ENCODE measurements at regions not wholly inside any gene's neighbourhood (a gene's known extent, or its start where the extent isn't known, plus 50 kb on each side); places are given as distances from the start of the nearest gene placed in this dataset.
"Not testable (repeated sequence)": the region's sequence is repeated elsewhere in the genome, so short reads cannot be mapped to it uniquely, and the experiment has no call there.

- not testable (repeated sequence) for DNase-seq (ENCODE audit: low read depth)
Observed at GRCh38 chr9:87049929-87050608, 102.8 kb upstream of the GAS1 start.

DNA sequence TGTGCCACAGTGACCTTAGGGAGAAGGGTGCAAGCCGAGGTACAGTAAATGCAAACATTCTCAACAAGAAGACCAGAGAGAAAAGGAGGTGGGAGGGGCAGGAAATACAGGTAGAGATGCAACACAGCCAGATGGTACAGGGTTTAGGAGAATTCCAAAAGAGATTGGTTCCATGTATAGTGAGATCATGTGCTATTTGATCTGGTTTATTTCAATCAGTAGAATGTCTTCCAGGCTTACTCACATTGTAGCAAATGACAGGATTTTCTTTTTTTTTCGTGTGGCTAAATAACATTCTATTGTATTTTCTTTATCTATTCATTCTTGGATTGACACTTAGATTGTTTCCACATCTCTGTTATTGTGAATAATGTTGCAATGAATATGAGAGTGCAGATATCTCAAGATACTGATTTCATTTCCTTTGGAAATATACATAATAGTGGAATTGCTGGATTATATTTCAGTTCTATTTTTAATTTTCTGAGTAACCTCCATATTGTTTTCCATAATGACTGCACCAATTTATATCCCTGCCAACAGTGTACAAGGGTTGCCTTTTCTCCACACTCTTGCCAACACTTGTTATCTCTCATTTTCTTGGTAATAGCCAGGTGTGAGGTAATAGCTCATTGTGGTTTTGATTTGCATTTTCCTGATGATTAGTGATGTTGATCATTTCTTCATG lies 107.8 kb upstream of the GAS1 start:
- DNase-seq (ENCODE audit: low read depth), result no peak

DNA sequence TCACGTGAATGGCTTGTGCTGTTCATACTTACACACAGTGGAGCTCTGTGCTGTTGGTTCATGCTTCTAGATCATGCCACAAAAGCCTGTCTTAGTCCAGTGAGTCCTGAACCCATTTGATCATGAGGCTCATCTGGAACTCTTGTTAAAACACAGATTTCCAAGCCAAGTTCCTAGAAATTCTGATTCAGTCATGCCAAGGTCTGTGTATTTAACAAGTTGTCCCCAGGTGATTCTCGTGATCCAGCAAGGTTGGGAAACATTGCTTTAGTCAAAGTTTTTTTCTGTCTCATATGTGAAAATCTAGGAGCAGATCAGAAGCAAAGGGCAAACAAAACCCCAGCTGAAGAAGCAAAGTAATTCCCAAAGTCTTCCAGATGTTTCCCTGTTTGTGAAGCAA lies 112.5 kb upstream of the GAS1 start:
- DNase-seq (ENCODE audit: low read depth), result no peak

- no peak for DNase-seq (ENCODE audit: low read depth)
Observed at GRCh38 chr9:87062746-87063145, 115.4 kb upstream of the GAS1 start.

- DNase-seq (ENCODE audit: low read depth), result peak; percentile 23
Observed at GRCh38 chr9:87063246-87063645, 115.9 kb upstream of the GAS1 start.

GRCh38 chr9:87063871-87064270 lies 116.6 kb upstream of the GAS1 start:
- peak; percentile 93 for DNase-seq (ENCODE audit: low read depth)

DNA sequence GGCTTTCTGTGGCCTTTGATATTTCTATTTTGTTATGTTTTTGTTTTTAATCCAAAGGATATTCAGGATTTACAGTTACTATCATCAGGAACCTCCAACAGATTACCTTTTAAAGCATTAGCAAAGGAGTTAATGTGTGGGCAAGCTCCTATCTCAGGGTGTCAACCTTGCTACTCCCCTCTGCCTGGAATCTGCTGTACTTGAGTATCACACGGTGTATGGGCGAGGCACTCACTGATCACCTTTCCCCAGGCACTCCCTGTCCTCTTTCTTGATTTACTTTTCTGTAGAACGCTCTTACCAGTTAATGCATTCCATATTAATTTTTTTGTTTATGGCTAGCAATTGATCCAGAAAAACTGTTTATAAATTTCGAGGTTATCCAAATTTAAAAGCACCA lies 117.0 kb upstream of the GAS1 start:
- DNase-seq (ENCODE audit: low read depth), result no peak

DNA sequence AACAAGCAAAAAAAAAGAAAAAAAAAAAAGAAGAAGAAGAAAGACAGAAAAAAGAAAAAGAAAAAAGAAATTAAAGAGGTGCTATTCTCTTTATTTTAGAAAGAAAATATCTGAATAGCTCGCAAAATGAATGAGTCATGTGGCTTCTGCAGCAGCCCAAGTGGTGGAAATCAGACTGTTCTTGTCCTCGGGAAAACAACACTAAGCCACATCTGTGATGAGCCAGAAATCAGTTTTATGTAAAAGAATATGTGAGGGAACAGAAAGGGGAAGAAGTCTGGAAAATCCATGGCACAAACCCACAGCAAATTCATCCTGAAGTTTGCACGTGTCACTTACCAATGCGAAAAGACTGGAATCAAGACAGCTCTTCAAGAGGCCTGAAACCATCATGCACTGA lies 118.7 kb upstream of the GAS1 start:
- peak; percentile 65 for DNase-seq (ENCODE audit: low read depth)

GRCh38 chr9:87067426-87067825 lies 120.1 kb upstream of the GAS1 start:
- DNase-seq (ENCODE audit: low read depth), result no peak

DNA sequence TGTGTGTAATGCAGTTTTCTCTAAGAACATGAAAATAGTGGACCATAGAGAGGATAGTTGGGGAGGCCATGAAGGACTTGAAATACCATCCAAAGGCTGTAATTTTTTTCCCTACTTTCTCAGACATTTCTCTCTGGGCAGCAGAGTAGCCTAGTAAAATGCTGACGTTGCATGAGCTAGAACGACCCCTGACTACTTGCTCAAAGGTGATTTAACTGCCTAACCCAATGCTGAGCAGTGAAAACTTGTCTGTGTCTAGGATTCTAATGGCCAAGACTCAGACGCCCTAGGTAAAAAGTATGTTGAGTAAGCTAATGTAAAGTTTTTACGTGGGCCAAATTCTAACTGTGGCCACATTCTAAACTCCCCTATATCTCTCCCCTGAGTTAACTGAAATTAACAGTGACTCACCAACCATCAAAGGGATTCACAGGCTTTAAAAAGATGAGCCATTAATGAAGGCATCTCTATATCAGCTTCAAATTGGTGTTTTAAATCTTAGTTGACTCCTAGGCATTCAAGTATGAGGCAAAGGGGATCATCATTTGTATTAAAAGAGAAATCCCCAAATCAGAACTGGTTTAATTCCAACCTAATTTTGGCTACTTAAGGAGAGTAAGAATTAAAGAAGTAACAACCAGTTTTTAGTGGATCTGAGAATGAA lies 121.0 kb upstream of the GAS1 start:
- no peak for DNase-seq (ENCODE audit: low read depth)

GRCh38 chr9:87069690-87070089 lies 122.4 kb upstream of the GAS1 start:
- DNase-seq (ENCODE audit: low read depth), result peak; percentile 46

GRCh38 chr9:87070336-87070735 lies 123.0 kb upstream of the GAS1 start:
- DNase-seq (ENCODE audit: low read depth), result no peak

- no peak for DNase-seq (ENCODE audit: low read depth)
Observed at GRCh38 chr9:87071473-87071872, 124.2 kb upstream of the GAS1 start.

DNA sequence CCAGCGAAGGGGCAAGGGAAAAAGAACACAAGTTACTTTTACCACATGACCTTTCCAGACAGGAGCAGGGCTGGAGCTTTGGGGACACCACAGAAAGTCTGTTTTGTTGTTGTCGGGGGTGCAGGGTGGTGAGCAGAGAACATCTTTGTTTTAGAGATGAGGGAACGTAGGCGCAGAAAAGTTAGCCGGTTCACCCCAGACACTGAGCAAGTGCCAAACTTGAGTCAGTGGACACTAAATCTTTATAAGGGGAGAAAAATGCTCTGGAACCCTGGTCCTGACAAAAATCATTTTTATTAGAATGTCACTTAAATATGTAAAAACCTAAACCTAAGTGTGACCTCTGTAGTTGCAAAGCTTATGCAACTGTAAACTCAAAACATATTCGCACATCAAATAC lies 126.4 kb upstream of the GAS1 start:
- no peak for DNase-seq (ENCODE audit: low read depth)

- DNase-seq (ENCODE audit: low read depth), result no peak
Observed at GRCh38 chr9:87075537-87075936, 128.2 kb upstream of the GAS1 start.

GRCh38 chr9:87076825-87077224 lies 129.5 kb upstream of the GAS1 start:
- peak; percentile 34 for DNase-seq (ENCODE audit: low read depth)

GRCh38 chr9:87077986-87078385 lies 130.7 kb upstream of the GAS1 start:
- no peak for DNase-seq (ENCODE audit: low read depth)

GRCh38 chr9:87080512-87081264 lies 133.4 kb upstream of the GAS1 start:
- DNase-seq (ENCODE audit: low read depth), result no peak

DNA sequence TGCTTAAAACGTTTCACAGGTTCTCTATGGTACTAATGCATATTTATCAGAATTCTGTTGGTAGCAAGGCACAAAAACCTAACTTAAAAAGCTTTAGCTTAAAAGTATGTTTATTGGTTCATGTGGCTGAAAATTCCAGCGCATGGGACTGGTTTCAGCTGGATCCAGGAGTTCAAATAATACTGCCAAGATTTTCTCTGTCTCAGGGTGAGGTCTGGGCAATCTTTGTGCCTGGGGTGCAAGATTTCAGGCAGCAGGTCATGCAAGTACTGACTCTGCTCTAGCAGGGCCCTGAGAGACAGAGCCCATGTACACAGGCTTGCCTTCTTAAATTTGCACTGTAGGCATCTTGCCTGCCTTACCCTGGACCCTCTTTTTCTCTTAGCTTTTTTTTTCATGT lies 134.2 kb upstream of the GAS1 start:
- DNase-seq (ENCODE audit: low read depth), result no peak

DNA sequence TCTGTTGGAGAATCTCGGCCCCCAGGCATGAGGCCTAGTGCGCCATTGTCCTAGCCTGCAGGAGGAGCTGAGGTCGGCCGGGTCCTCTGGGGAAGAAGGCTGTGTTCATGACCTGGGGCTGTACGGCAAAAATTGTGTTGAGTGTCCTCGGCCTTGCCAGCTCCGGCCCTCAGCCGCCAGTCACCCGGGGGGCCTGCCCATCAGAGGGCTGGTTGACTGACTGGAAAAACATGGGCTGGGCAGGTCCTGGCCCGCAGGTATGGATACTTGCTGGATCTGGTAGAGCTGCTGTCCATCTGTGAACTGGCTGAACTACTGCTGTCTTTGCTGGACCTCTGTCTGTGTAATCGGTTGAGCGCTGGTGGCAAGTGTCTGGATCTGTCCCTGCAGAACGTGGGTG lies 136.7 kb upstream of the GAS1 start:
- no peak for DNase-seq (ENCODE audit: low read depth)

DNA sequence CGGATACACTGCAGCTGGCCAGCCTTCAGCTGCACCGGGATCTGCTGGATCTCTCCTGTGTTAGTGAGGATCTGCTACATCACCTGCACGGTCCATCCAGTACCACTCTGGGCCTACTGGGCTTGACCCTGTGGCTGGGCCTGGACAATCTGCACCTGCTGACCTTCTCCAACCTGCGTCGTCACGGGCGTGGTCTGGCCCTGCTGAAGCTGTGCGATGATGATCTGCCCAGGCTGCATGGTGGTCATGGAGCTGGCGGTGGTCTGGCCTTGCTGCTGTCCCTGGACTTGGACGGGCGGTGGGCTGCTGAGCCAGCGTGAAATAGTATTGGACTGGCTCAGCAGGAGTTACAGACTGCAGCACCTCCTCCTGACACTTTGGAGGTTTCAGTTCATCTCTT lies 137.1 kb upstream of the GAS1 start:
- DNase-seq (ENCODE audit: low read depth), result no peak

GRCh38 chr9:87085073-87085472 lies 137.8 kb upstream of the GAS1 start:
- DNase-seq (ENCODE audit: low read depth), result no peak

DNA sequence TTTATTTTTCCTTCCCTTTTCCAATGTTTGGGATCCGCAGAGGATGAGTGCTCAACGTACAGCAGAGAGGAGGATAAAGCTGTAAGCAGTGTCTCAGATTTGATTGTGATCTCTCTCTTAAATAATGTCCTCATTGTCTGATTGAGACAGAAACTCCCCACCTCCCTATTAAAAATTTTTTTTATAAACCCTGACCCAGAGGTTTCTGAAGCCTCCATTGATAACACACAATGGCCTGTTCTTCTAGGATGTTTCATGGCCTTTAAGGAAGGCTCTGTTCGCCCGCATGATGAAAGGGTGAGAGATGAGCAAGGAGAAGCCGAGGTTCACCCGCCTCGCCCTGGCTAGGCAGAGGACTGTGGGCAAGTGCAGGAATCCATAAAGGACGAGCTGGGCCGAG lies 138.2 kb upstream of the GAS1 start:
- no peak for DNase-seq (ENCODE audit: low read depth)

All from iris pigment epithelial cell (primary cell).